HepG2 (cell line): ENCODE measurements at regions not wholly inside any gene's neighbourhood (a gene's known extent, or its start where the extent isn't known, plus 50 kb on each side); places are given as distances from the start of the nearest gene placed in this dataset.

Experiments used
- HNRNPH1 ChIP-seq: fragments of 200-400 bp; formaldehyde crosslinking; optimal IDR thresholded peaks from 2 replicates; pipeline ENCODE3; 2017; ENCODE audit warnings: mild to moderate bottlenecking, low read depth, low read length
- NONO ChIP-seq, 2 experiments: fragments of 450-650 bp in 1 of 2; sonication (generic) in 1 of 2; formaldehyde crosslinking in 1 of 2; IDR thresholded peaks in 1 of 2; conservative IDR thresholded peaks in 1 of 2; 2 replicates each; pipeline versions ENCODE4 v1.6.1 to v1.8.0; 2017 to 2022; ENCODE audit warnings: mild to moderate bottlenecking in 1 of 2, missing genetic modification reagents in 1 of 2, moderate library complexity in 1 of 2
- NPAS2 ChIP-seq: sonication (generic); formaldehyde crosslinking; IDR thresholded peaks from 2 replicates; pipeline ENCODE4 v1.8.0; 2022; ENCODE audit warnings: mild to moderate bottlenecking, missing genetic modification reagents, borderline replicate concordance
- SAFB2 ChIP-seq: sonication (generic); formaldehyde crosslinking; IDR thresholded peaks from 2 replicates; pipeline ENCODE4 v1.5.1; 2020; ENCODE audit warnings: missing genetic modification reagents, low read depth, mild to moderate bottlenecking, borderline replicate concordance
- SOX6 ChIP-seq, 2 experiments: fragments of 450-650 bp in 1 of 2; sonication (generic) in 1 of 2; formaldehyde crosslinking in 1 of 2; IDR thresholded peaks; 2 replicates each; pipeline versions ENCODE4 v1.4.0 to v1.6.1; 2017 to 2020; ENCODE audit warnings: antibody characterized with exemption in 1 of 2, mild to moderate bottlenecking in 1 of 2, missing genetic modification reagents in 1 of 2
- THAP11 ChIP-seq: IDR thresholded peaks from 2 replicates; pipeline ENCODE4 v1.6.1; 2016; ENCODE audit warnings: missing biosample characterization, missing genetic modification reagents
- ZNF34 ChIP-seq: sonication (generic); formaldehyde crosslinking; IDR thresholded peaks from 2 replicates; pipeline ENCODE4 v1.4.0; 2020; ENCODE audit warnings: mild to moderate bottlenecking, missing genetic modification reagents, borderline replicate concordance
- TF ChIP-seq, protein P1 (sequence below), 2 experiments: IDR thresholded peaks; 2 replicates each; pipeline ENCODE4 v1.6.1; 2011 to 2012; ENCODE audit warnings: low read length in 2 of 2, borderline replicate concordance in 1 of 2, low read depth in 1 of 2, mild to moderate bottlenecking in 1 of 2, moderate library complexity in 1 of 2
- TF ChIP-seq, protein P2 (sequence below): sonication (generic); formaldehyde crosslinking; conservative IDR thresholded peaks from 2 replicates; pipeline ENCODE4 v1.4.0; 2020; ENCODE audit warnings: missing genetic modification reagents

DNA sequence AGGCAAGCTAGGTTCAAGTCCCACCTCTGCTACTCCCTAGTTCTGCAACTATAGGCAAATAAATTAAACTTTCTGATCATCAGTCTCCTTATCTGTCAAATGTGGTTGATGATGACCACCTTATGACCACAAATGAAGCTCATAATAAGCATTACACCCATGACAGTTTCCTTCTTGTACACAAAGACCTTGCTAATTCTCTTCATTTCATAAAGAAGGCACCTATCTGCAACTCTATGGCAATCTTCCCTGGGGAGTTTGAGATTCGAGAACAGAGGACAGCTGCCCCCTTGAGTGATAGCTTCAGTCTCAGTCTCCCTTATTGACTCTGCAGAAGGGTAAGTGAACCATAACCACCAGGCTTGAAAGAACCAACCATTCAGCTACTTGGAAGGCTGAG, 503.1 kb upstream of the DAB1 start (continued):
- TF ChIP-seq, protein P1, sequence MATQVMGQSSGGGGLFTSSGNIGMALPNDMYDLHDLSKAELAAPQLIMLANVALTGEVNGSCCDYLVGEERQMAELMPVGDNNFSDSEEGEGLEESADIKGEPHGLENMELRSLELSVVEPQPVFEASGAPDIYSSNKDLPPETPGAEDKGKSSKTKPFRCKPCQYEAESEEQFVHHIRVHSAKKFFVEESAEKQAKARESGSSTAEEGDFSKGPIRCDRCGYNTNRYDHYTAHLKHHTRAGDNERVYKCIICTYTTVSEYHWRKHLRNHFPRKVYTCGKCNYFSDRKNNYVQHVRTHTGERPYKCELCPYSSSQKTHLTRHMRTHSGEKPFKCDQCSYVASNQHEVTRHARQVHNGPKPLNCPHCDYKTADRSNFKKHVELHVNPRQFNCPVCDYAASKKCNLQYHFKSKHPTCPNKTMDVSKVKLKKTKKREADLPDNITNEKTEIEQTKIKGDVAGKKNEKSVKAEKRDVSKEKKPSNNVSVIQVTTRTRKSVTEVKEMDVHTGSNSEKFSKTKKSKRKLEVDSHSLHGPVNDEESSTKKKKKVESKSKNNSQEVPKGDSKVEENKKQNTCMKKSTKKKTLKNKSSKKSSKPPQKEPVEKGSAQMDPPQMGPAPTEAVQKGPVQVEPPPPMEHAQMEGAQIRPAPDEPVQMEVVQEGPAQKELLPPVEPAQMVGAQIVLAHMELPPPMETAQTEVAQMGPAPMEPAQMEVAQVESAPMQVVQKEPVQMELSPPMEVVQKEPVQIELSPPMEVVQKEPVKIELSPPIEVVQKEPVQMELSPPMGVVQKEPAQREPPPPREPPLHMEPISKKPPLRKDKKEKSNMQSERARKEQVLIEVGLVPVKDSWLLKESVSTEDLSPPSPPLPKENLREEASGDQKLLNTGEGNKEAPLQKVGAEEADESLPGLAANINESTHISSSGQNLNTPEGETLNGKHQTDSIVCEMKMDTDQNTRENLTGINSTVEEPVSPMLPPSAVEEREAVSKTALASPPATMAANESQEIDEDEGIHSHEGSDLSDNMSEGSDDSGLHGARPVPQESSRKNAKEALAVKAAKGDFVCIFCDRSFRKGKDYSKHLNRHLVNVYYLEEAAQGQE (IDR thresholded peaks at IDR 0.05; ENCODE audit: borderline replicate concordance in 1 of 2, low read depth in 1 of 2, low read length in 2 of 2) = no peak
- TF ChIP-seq, protein P2, sequence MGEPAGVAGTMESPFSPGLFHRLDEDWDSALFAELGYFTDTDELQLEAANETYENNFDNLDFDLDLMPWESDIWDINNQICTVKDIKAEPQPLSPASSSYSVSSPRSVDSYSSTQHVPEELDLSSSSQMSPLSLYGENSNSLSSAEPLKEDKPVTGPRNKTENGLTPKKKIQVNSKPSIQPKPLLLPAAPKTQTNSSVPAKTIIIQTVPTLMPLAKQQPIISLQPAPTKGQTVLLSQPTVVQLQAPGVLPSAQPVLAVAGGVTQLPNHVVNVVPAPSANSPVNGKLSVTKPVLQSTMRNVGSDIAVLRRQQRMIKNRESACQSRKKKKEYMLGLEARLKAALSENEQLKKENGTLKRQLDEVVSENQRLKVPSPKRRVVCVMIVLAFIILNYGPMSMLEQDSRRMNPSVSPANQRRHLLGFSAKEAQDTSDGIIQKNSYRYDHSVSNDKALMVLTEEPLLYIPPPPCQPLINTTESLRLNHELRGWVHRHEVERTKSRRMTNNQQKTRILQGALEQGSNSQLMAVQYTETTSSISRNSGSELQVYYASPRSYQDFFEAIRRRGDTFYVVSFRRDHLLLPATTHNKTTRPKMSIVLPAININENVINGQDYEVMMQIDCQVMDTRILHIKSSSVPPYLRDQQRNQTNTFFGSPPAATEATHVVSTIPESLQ = no peak
- TF ChIP-seq THAP11 (CRISPR knock-in tag) (no peak), NONO (IDR thresholded peaks at IDR 0.05) (no peak), NONO (CRISPR knock-in tag; conservative IDR thresholded peaks at IDR 0.05) (no peak), SOX6 (IDR thresholded peaks at IDR 0.05) (no peak), SOX6 (CRISPR knock-in tag; IDR thresholded peaks at IDR 0.05) (no peak), ZNF34 (no peak), HNRNPH1 (no peak), SAFB2 (no peak), NPAS2 (no peak)
